GM12878 (cell line): ENCODE measurements at regions not wholly inside any gene's neighbourhood (a gene's known extent, or its start where the extent isn't known, plus 50 kb on each side); places are given as distances from the start of the nearest gene placed in this dataset.

Experiments
- ATAC-seq: fragments of 200-7000 bp; cut with Tn5 transposase; 3 replicates; pipeline ENCODE4 v1.9.1; 2020; ENCODE audit warnings: mild to moderate bottlenecking, moderate library complexity
- BruUV-seq: library from RNA; stranded (reverse); fragments of 400-500 nt; replicated peaks from 2 replicates; lab custom pipeline; 2021; lab: Mats Ljungman, UMichigan
- CTCF ChIA-PET: fragments of 300-600 bp; sonication (Branson Sonifier 250); formaldehyde crosslinking; extraction: SDS; loops from one replicate; lab custom pipeline; 2021; ENCODE audit warnings: inconsistent platforms; lab: Yijun Ruan, JAX
- POLR2A ChIA-PET: fragments of 350-600 bp; formaldehyde crosslinking; extraction: SDS; loops from one replicate; lab custom pipeline; 2021; ENCODE audit warnings: inconsistent platforms; lab: Charles Lee
- RAD21 ChIA-PET: fragments of 300-600 bp; sonication (Branson Sonifier 250); formaldehyde crosslinking; loops from one replicate; lab custom pipeline; 2023; ENCODE audit warnings: antibody characterized with exemption; ENCODE audit not compliant: unreplicated experiment; lab: Charles Lee
- SMC1A ChIA-PET: fragments of 300-600 bp; sonication (Branson Sonifier 250); formaldehyde crosslinking; loops from one replicate; lab custom pipeline; 2023; ENCODE audit not compliant: unreplicated experiment, uncharacterized antibody; lab: Charles Lee
- DNase-seq: peaks from one replicate; pipeline ENCODE4 v3.0.0-alpha.2; 2011; ENCODE audit warnings: low read depth, low spot score
- FAIRE-seq: peaks from 3 replicates; lab custom pipeline; 2011; peaks lifted over from hg19 to GRCh38; lab: Jason Lieb, UNC
- H2AFZ ChIP-seq: 2 replicates; pipeline ENCODE4 v1.6.0; 2011; ENCODE audit warnings: low read depth, low read length, control low read depth; ENCODE audit not compliant: control insufficient read depth
- H3K27ac ChIP-seq: 2 replicates; pipeline ENCODE4 v1.5.1; 2011; ENCODE audit warnings: control low read depth; ENCODE audit not compliant: control insufficient read depth, insufficient read depth
- H3K27me3 ChIP-seq, 2 experiments: replicated peaks in 1 of 2; 2 replicates each; pipeline versions ENCODE4 v1.6.0 to v1.6.1; 2011; ENCODE audit warnings: low read length in 1 of 2; ENCODE audit not compliant: control insufficient read depth in 2 of 2, insufficient read depth in 2 of 2
- H3K36me3 ChIP-seq, 2 experiments: 2 replicates each; pipeline ENCODE4 v1.5.1; 2011; ENCODE audit warnings: low read length in 1 of 2; ENCODE audit not compliant: control insufficient read depth in 2 of 2, insufficient read depth in 2 of 2
- H3K4me1 ChIP-seq: 2 replicates; pipeline ENCODE4 v1.6.1; 2011; ENCODE audit warnings: mild to moderate bottlenecking, low read length, moderate library complexity, mixed read lengths; ENCODE audit not compliant: control insufficient read depth, insufficient read depth
- H3K4me2 ChIP-seq: 2 replicates; pipeline ENCODE4 v1.6.0; 2011; ENCODE audit warnings: control low read depth; ENCODE audit not compliant: control insufficient read depth, insufficient read depth
- H3K4me3 ChIP-seq: fragments of 200-600 bp; sonication (generic); 2 replicates; pipeline ENCODE4 v1.5.1; 2016
- H3K79me2 ChIP-seq: 2 replicates; pipeline ENCODE4 v1.6.0; 2011; ENCODE audit warnings: low read length; ENCODE audit not compliant: control insufficient read depth, insufficient read depth
- H3K9ac ChIP-seq: 2 replicates; pipeline ENCODE4 v1.8.0; 2011; ENCODE audit warnings: low read length, control low read depth, mixed read lengths; ENCODE audit not compliant: control insufficient read depth, insufficient read depth
- H3K9me3 ChIP-seq: replicated peaks from 3 replicates; pipeline ENCODE4 v1.5.1; 2011; ENCODE audit warnings: mild to moderate bottlenecking, low read length; ENCODE audit not compliant: control insufficient read depth, insufficient read depth
- H4K20me1 ChIP-seq: 2 replicates; pipeline ENCODE4 v1.6.0; 2011; ENCODE audit not compliant: control insufficient read depth, insufficient read depth
- FOS ChIP-seq: IDR thresholded peaks from 3 replicates; pipeline ENCODE4 v1.6.1; 2011; ENCODE audit warnings: borderline replicate concordance; ENCODE audit not compliant: insufficient read length; ENCODE audit errors: extremely low read depth
- HDGF ChIP-seq: fragments of 450-650 bp; IDR thresholded peaks from 2 replicates; pipeline ENCODE4 v1.6.1; 2016; ENCODE audit warnings: antibody characterized with exemption
- IRF4 ChIP-seq: IDR thresholded peaks from 2 replicates; pipeline ENCODE4 v1.6.1; 2011; ENCODE audit warnings: low read depth, low read length
- MYC ChIP-seq: IDR thresholded peaks from 2 replicates; pipeline ENCODE4 v1.6.1; 2011; ENCODE audit warnings: mild to moderate bottlenecking, low read length, moderate library complexity, inconsistent platforms; ENCODE audit not compliant: insufficient read depth, insufficient replicate concordance, insufficient read length, severe bottlenecking
- NFYA ChIP-seq: IDR thresholded peaks from 2 replicates; pipeline ENCODE4 v1.6.1; 2011; ENCODE audit warnings: low read depth, mild to moderate bottlenecking, low read length, improper control_type of control experiment, borderline replicate concordance
- NR2C2 ChIP-seq: IDR thresholded peaks from 2 replicates; pipeline ENCODE4 v1.6.1; 2011; ENCODE audit warnings: borderline replicate concordance, low read depth; ENCODE audit not compliant: control insufficient read depth, insufficient read length
- RELA ChIP-seq: fragments of 450-650 bp; IDR thresholded peaks from 2 replicates; pipeline ENCODE4 v1.8.0; 2014; ENCODE audit warnings: borderline replicate concordance; ENCODE audit not compliant: partially characterized antibody
- SIN3A ChIP-seq: IDR thresholded peaks from 2 replicates; pipeline ENCODE4 v1.6.1; 2012; ENCODE audit warnings: low read depth, low read length, improper control_type of control experiment
- SIX5 ChIP-seq: IDR thresholded peaks from 2 replicates; pipeline ENCODE4 v1.6.1; 2011; ENCODE audit warnings: mild to moderate bottlenecking, low read depth, low read length, moderate library complexity; ENCODE audit not compliant: severe bottlenecking
- SREBF2 ChIP-seq: IDR thresholded peaks from 2 replicates; pipeline ENCODE4 v1.6.1; 2012; ENCODE audit warnings: mild to moderate bottlenecking, low read length
- STAT3 ChIP-seq: IDR thresholded peaks from 2 replicates; pipeline ENCODE4 v1.6.1; 2011; ENCODE audit warnings: low read depth, low read length, improper control_type of control experiment
- SUPT20H ChIP-seq: IDR thresholded peaks from 2 replicates; pipeline ENCODE4 v1.6.1; 2011; ENCODE audit warnings: low read depth, mild to moderate bottlenecking, low read length, moderate library complexity, borderline replicate concordance; ENCODE audit not compliant: control insufficient read depth
- TAF1 ChIP-seq: IDR thresholded peaks from 2 replicates; pipeline ENCODE4 v1.6.1; 2011; ENCODE audit warnings: mild to moderate bottlenecking, low read depth, low read length, borderline replicate concordance
- YY1 ChIP-seq: IDR thresholded peaks from 2 replicates; pipeline ENCODE4 v1.6.1; 2011; ENCODE audit warnings: low read depth, mild to moderate bottlenecking, low read length
- WGBS: methylation state at CpG from one replicate; pipeline ENCODE4 v1.1.6; 2016; ENCODE audit warnings: low lambda C conversion rate; ENCODE audit not compliant: insufficient replicate concordance, insufficient coverage; ENCODE audit errors: missing lambda C conversion rate; 5-methylcytosine and 5-hydroxymethylcytosine counted together
- in situ Hi-C: fragments of 300-500 bp; cut with MboI; formaldehyde crosslinking; loops from 9 replicates; pipeline ENCODE4 v1.14.3; 2018; ENCODE audit warnings: mixed read lengths
- intact Hi-C: fragments of 100-400 bp; cut with micrococcal nuclease; formaldehyde crosslinking; loops from one replicate; pipeline ENCODE4 v1.14.2; 2022; ENCODE audit not compliant: unreplicated experiment
- TF ChIP-seq, protein P1 (sequence below): fragments of 450-650 bp; formaldehyde crosslinking; IDR thresholded peaks from 2 replicates; pipeline ENCODE4 v1.4.0; 2022; ENCODE audit warnings: mild to moderate bottlenecking, moderate library complexity

DNA sequence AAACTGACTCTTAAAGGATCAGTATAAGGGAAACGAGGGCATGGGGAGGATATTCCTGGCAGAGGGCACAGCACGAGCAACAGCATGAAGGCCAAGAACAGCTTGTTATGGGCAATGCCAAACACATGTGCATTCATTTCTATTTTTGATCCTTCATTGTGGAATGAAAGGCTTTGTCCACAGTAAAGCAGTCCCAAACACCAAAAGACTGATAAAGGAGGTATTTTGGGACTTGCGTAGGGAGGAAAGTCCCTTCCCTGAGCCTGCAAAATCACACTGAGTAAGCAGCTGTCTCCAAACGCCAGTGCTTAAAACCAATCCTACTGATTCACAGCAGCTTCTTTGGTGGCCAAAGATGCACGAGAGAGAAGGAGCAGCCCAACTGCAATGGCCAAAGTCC is 138.2 kb downstream of the UNC5CL start:
- H3K9me3 ChIP-seq, result no peaks in the 10 kb centered on the region
- no peak overlapping the region for H3K9ac ChIP-seq
- in situ Hi-C loops, result no loop called here
- WGBS, result 21% methylated on average over 5 of the region's 5 CpGs
- no peaks in the 10 kb centered on the region for H3K36me3 ChIP-seq
- no TSS peak for BruUV-seq
- ChIA-PET RAD21 (interaction anchor here (0.9 kb wide), 1 partner anchor 10 kb away, joined by 3 read pairs; no protein-coding TSS in a partner anchor), SMC1A (no interaction called here), CTCF (interaction anchor here (1.3 kb wide), 1 partner anchor 11 kb away, joined by 3 read pairs; no protein-coding TSS in a partner anchor), POLR2A (no interaction called here)
- no peak for TF ChIP-seq NFYA
- TF ChIP-seq SIN3A, result no peak
- no peak for TF ChIP-seq YY1
- no peak for TF ChIP-seq TAF1
- no peak for TF ChIP-seq MYC
- TF ChIP-seq RELA, result no peak
- TF ChIP-seq, protein P1, sequence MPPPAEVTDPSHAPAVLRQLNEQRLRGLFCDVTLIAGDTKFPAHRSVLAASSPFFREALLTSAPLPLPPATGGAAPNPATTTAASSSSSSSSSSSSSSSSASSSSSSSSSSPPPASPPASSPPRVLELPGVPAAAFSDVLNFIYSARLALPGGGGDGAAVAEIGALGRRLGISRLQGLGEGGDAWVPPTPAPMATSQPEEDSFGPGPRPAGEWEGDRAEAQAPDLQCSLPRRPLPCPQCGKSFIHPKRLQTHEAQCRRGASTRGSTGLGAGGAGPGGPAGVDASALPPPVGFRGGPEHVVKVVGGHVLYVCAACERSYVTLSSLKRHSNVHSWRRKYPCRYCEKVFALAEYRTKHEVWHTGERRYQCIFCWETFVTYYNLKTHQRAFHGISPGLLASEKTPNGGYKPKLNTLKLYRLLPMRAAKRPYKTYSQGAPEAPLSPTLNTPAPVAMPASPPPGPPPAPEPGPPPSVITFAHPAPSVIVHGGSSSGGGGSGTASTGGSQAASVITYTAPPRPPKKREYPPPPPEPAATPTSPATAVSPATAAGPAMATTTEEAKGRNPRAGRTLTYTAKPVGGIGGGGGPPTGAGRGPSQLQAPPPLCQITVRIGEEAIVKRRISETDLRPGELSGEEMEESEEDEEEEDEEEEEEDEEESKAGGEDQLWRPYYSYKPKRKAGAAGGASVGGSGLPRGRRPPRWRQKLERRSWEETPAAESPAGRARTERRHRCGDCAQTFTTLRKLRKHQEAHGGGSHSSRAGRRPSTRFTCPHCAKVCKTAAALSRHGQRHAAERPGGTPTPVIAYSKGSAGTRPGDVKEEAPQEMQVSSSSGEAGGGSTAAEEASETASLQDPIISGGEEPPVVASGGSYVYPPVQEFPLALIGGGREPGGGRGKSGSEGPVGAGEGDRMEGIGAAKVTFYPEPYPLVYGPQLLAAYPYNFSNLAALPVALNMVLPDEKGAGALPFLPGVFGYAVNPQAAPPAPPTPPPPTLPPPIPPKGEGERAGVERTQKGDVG, result no peak
- TF ChIP-seq SUPT20H, result no peak
- no peak for TF ChIP-seq SREBF2
- TF ChIP-seq IRF4, result no peak
- no peak for TF ChIP-seq FOS
- no peak for TF ChIP-seq NR2C2
- TF ChIP-seq SIX5, result no peak
- TF ChIP-seq STAT3, result no peak
- no peak for TF ChIP-seq HDGF
- DNase-seq, result no peak
- H2AFZ ChIP-seq, result no peak overlapping the region
- no peaks in the 10 kb centered on the region for H4K20me1 ChIP-seq
- intact Hi-C loops, result no loop called here
- no peaks in the 10 kb centered on the region for H3K4me1 ChIP-seq
- FAIRE-seq, result no peak
- no peak overlapping the region for H3K4me3 ChIP-seq
- peaks cover 0 to 8% of the 10 kb centered on the region in 2 experiments; a peak in 2 of 4 replicates for H3K27me3 ChIP-seq
- H3K79me2 ChIP-seq, result no peaks in the 10 kb centered on the region
- no peak overlapping the region for H3K4me2 ChIP-seq
- ATAC-seq, result no peak
- no peak overlapping the region for H3K27ac ChIP-seq
